Vagina (tissue), 2 donors: ENCODE measurements at regions not wholly inside any gene's neighbourhood (a gene's known extent, or its start where the extent isn't known, plus 50 kb on each side); places are given as distances from the start of the nearest gene placed in this dataset.

Experiments used
- DNase-seq, 2 donors: peaks; one replicate each; pipeline ENCODE4 v3.0.0-alpha.2; 2017; ENCODE audit errors: extremely low spot score in 2 of 2
- H3K27ac ChIP-seq: fragments of 200-600 bp; sonication (generic); one replicate; pipeline ENCODE4 v1.5.1; 2019
- H3K27me3 ChIP-seq: fragments of 200-600 bp; sonication (generic); one replicate; pipeline ENCODE4 v1.5.1; 2019
- H3K36me3 ChIP-seq, 2 donors: fragments of 200-600 bp; sonication (generic); one replicate each; pipeline ENCODE4 v1.5.1; 2017 to 2019
- H3K4me1 ChIP-seq: fragments of 200-600 bp; sonication (generic); one replicate; pipeline ENCODE4 v1.5.1; 2019
- H3K4me3 ChIP-seq, 2 donors: fragments of 200-600 bp; sonication (generic); 1 replicate in 1 of 2; 2 replicates in 1 of 2; pipeline ENCODE4 v1.5.1; 2016 to 2019
- H3K9me3 ChIP-seq: fragments of 200-600 bp; sonication (generic); one replicate; pipeline ENCODE4 v1.5.1; 2019
- CTCF ChIP-seq, 3 experiments: fragments of 450-650 bp in 2 of 3; fragments of 200-600 bp in 1 of 3; sonication (generic) in 1 of 3; IDR thresholded peaks; one replicate each; pipeline ENCODE4 v1.5.1; 2017 to 2019; ENCODE audit warnings: antibody characterized with exemption in 3 of 3, mild to moderate bottlenecking in 2 of 3, moderate library complexity in 2 of 3
- POLR2A ChIP-seq, 2 donors: fragments of 450-650 bp; IDR thresholded peaks; one replicate each; pipeline ENCODE4 v1.6.1; 2017; ENCODE audit warnings: antibody characterized with exemption in 2 of 2, mild to moderate bottlenecking in 2 of 2, moderate library complexity in 2 of 2
- POLR2AphosphoS5 ChIP-seq, 2 donors: sonication (generic); formaldehyde crosslinking; IDR thresholded peaks; one replicate each; pipeline ENCODE4 v1.9.0; 2017; ENCODE audit warnings: antibody characterized with exemption in 2 of 2, mild to moderate bottlenecking in 2 of 2, low read depth in 1 of 2; ENCODE audit not compliant: insufficient read depth in 1 of 2
- intact Hi-C: fragments of 100-400 bp; cut with DNase I; formaldehyde crosslinking; loops from one replicate; pipeline ENCODE4 v1.15.1; 2023

- Histone ChIP-seq H3K36me3 (no peaks in the 10 kb centered on the region), H3K4me1 (no peaks in the 10 kb centered on the region), H3K27me3 (no peaks in the 10 kb centered on the region), H3K4me3 (no peak overlapping the region), H3K9me3 (peaks cover 6% of the 10 kb centered on the region), H3K27ac (no peak overlapping the region)
- TF ChIP-seq POLR2A (IDR thresholded peaks at IDR 0.05) (no peak), CTCF (IDR thresholded peaks at IDR 0.05) (no peak), POLR2AphosphoS5 (IDR thresholded peaks at IDR 0.05; ENCODE audit: insufficient read depth in 1 of 2, low read depth in 1 of 2) (no peak)
- DNase-seq: no peak
- intact Hi-C loops: no loop called here
Measured at GRCh38 chr6:153489479-153489878, 358.4 kb upstream of the RGS17 start.

- DNase-seq: no peak
- intact Hi-C loops: no loop called here
- Histone ChIP-seq H3K36me3 (no peaks in the 10 kb centered on the region), H3K9me3 (peaks cover 6% of the 10 kb centered on the region), H3K27ac (no peak overlapping the region), H3K4me3 (no peak overlapping the region), H3K4me1 (no peaks in the 10 kb centered on the region), H3K27me3 (no peaks in the 10 kb centered on the region)
- TF ChIP-seq POLR2A (IDR thresholded peaks at IDR 0.05) (no peak), CTCF (IDR thresholded peaks at IDR 0.05) (no peak), POLR2AphosphoS5 (IDR thresholded peaks at IDR 0.05; ENCODE audit: insufficient read depth in 1 of 2, low read depth in 1 of 2) (no peak)
Measured at GRCh38 chr6:153488267-153488666, 357.2 kb upstream of the RGS17 start.

GRCh38 chr6:153485072-153485471 lies 354.0 kb upstream of the RGS17 start:
- intact Hi-C loops: no loop called here
- Histone ChIP-seq H3K36me3 (no peaks in the 10 kb centered on the region), H3K4me1 (no peaks in the 10 kb centered on the region)

GRCh38 chr6:153484056-153484455 lies 353.0 kb upstream of the RGS17 start:
- Histone ChIP-seq H3K9me3 (peaks cover 6% of the 10 kb centered on the region), H3K27me3 (no peaks in the 10 kb centered on the region), H3K27ac (no peak overlapping the region), H3K4me3 (no peak overlapping the region), H3K4me1 (no peaks in the 10 kb centered on the region), H3K36me3 (no peaks in the 10 kb centered on the region)
- TF ChIP-seq CTCF (IDR thresholded peaks at IDR 0.05): no peak
- intact Hi-C loops: no loop called here
- no peak for DNase-seq

More at GRCh38 chr6:153485072-153485471, 354.0 kb upstream of the RGS17 start:
- Histone ChIP-seq H3K27me3 (no peaks in the 10 kb centered on the region), H3K27ac (no peak overlapping the region), H3K4me3 (no peak overlapping the region), H3K9me3 (peaks cover 6% of the 10 kb centered on the region)
- TF ChIP-seq POLR2AphosphoS5 (IDR thresholded peaks at IDR 0.05; ENCODE audit: insufficient read depth in 1 of 2, low read depth in 1 of 2) (no peak), POLR2A (IDR thresholded peaks at IDR 0.05) (no peak), CTCF (IDR thresholded peaks at IDR 0.05) (no peak)
- no peak for DNase-seq

GRCh38 chr6:153476243-153476642 lies 345.2 kb upstream of the RGS17 start:
- no peak overlapping the region for H3K27ac ChIP-seq
- H3K4me1 ChIP-seq: no peaks in the 10 kb centered on the region
- no peak for TF ChIP-seq POLR2AphosphoS5 (IDR thresholded peaks at IDR 0.05; ENCODE audit: insufficient read depth in 1 of 2, low read depth in 1 of 2)
- no peak for TF ChIP-seq CTCF (IDR thresholded peaks at IDR 0.05)
- TF ChIP-seq POLR2A (IDR thresholded peaks at IDR 0.05): no peak
- no peaks in the 10 kb centered on the region for H3K9me3 ChIP-seq
- intact Hi-C loops: no loop called here
- H3K4me3 ChIP-seq: no peak overlapping the region
- no peak for DNase-seq
- H3K36me3 ChIP-seq: no peaks in the 10 kb centered on the region
- no peaks in the 10 kb centered on the region for H3K27me3 ChIP-seq
